HG03354 (cell line): ENCODE measurements at regions not wholly inside any gene's neighbourhood (a gene's known extent, or its start where the extent isn't known, plus 50 kb on each side); places are given as distances from the start of the nearest gene placed in this dataset.

Source experiments
- ATAC-seq: cut with Tn5 transposase; IDR thresholded peaks from one replicate; pipeline ENCODE4 v1.9.1; 2021; ENCODE audit warnings: mild to moderate bottlenecking; ENCODE audit not compliant: unreplicated experiment, poor library complexity, severe bottlenecking

GRCh38 chr10:36650274-36650673 lies 475.1 kb upstream of the ANKRD30A start:
- no peak for ATAC-seq

DNA sequence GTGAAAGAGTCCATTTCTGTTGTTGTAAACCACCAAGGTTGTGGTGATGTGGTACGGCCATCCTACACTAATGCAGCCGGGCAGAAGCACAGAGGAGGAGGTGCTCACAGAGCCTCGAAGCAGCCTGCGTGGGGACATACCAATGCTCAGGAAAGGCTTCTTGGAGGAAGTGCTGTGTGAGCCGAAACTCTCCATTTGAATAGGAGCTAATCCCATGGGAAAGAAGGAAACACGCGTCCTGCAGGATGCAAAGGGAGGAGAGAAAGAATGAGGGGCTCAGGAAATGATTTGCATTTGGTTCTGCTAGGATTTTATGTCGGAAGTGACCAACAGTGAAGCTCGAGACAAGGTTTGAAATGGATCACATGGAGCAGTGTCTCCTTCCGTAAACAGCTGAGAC lies 477.9 kb upstream of the ANKRD30A start:
- ATAC-seq, result no peak

DNA sequence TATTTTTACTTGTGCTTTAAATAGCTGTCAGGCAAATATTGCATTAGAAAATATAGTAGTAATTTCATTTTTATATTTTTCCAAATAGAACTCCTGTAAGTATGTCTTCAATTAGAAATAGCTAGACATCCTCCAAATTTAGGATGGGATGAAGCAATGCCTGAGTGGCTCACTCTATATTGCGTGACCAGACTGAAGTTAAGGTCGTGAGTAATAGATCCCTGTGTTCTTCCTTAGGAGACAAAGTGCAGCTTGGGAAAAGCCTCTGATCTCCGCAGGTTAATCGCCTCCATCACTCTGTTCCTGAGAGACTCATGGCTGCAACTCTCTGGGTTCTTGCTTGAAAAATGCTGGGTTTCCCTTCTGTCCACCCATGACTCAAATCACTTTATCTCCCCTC lies 484.8 kb upstream of the ANKRD30A start:
- no peak for ATAC-seq

- ATAC-seq, result no peak
Measured at GRCh38 chr10:36638462-36639155, 486.8 kb upstream of the ANKRD30A start.

DNA sequence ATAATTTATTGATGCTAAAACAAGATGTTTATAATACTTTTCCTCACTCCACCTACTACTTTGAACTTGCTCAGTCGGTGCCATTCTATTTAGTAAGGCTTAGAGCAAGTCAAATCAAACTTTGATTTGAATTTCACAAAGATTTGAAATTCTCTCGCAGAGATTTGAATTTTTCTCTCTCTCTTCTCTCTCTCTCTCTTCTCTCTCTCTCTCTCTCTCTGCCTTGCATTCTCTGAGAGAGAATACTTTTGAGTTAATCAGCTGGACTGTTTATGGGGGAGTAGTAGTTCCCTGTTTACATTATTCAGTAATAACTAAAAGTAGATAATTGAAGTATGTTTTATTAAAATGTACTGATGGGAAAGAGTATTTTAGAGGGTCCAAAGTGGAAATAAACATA lies 488.5 kb upstream of the ANKRD30A start:
- ATAC-seq, result no peak

GRCh38 chr10:36636285-36636839 lies 489.0 kb upstream of the ANKRD30A start:
- no peak for ATAC-seq

DNA sequence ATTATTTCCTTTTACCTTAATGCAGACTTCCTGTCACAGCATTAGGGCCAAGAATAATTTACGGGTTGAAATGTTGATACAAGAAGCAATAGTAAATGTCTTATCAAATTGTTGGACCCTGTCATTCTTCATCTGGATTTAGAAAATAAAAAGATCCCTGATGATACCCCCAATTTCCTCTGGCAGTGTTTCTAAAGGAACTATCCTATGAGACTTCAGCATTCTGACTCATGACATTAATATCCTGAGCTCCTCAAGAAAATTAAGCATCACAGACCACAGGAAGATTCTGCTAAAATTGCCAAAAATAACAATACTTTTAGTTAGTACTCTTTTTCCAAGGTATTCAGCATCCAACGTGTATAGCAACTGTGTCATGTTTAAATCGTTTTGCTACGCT lies 490.5 kb upstream of the ANKRD30A start:
- no peak for ATAC-seq

- no peak for ATAC-seq
Measured at GRCh38 chr10:36630267-36630666, 495.1 kb upstream of the ANKRD30A start.

DNA sequence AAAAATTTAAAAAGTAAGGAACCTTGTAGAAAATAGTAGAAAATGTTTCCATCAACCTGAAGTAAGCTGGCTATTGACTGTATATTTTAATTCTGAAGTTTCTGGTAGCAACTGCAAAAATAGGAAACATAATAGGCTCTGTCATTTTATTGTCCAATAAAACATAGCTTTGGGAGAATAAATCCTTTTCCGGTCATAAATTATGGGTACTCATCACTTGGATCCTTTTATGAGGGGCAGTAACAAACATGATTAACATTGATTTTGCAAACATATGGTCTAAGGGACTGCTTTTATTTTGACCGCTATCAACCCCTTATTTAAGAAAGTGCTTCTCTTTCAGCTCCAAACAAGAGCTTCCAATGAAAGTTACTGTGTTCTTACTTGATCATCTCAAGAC lies 495.9 kb upstream of the ANKRD30A start:
- no peak for ATAC-seq

DNA sequence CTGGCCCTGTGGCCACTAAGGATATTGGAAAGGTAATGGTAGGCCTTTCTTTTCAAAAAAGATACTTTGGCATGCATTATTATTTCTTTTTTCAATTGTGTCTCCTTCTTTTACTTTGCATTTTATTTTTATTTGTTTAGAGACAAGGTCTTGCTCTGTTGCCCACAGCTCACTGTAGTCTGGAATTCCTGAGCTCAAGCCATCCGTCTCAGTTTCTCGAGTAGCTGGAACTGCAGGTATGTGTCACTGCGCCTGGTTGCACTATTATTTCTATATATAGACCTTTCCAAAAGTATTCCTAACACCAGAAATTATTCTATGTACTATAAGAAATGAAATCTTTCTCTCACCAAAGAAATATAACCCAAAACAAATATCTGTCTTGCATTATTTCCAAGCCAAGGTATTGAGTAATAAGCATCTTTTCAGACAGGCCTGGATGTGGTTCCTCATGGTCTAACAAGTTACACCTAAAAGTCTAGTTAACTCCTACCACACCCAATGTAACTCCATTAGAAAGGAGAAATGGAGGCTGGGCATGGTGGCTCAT lies 500.8 kb upstream of the ANKRD30A start:
- no peak for ATAC-seq

DNA sequence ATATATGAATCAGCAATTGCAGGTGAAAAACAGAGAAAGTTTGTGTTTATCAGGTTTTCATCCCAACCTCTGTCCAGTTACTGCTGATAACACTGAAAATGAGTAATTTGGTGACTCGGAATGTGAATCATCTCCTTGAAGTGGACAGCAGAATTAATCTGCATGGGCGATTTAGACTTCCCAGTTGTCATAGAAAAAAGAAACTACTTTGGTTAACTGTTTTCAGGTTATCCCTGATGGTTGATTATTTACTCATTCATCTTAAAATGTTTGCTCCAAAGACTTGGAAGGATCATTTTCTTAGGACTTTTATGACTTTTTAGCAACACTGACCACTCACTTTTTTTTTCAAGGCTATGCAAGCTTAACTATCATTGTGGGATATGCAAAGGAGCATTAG lies 504.1 kb upstream of the ANKRD30A start:
- no peak for ATAC-seq

- ATAC-seq, result no peak
Measured at GRCh38 chr10:36612436-36612835, 513.0 kb upstream of the ANKRD30A start.

DNA sequence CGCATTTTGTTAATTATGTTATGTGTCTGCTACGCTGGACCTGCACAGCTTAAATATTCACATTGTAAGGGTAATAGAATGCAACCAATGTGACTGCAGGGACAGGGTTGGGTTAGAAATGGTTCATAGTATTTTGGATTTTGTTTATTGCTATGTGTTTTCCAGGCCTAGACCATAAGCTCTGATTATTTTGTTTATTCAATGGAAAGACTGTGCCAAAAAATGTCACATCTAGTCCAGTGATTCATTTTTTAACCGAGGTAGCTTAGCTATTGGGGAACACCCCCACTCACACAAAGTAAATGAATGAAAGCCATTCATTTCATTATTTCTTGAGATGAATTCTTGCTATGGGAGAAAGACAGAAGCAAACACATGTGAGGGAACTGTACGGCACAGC lies 516.5 kb upstream of the ANKRD30A start:
- no peak for ATAC-seq

- ATAC-seq, result no peak
Measured at GRCh38 chr10:36608251-36608650, 517.1 kb upstream of the ANKRD30A start.

DNA sequence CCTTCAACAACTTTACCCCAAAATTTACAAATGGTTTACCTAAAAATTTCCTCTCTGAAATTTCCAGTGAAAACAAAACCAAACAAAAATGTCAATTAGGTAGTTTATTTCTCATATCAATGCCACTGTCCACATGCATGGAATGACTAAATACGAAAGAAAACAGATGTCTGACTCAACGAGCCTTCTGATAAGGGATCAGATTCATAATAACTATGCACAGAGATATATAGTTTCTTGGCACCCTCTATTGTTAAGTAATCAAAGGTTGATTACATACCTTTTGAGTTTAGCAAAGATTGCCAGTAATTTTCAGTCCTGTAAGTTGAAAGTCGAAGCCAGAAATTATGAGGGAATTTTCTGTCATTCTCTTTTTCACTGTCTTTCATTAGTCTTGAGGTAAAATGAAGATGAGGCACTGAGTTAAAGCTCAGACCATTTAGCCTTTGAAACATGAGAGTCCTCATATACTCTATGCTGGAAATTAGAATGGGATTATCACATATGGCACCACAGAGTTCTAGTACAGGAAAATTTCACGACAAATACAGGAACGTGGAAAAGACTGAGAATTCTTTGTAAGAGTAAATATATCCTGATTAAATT lies 519.1 kb upstream of the ANKRD30A start:
- ATAC-seq, result no peak

- no peak for ATAC-seq
Measured at GRCh38 chr10:36604316-36604715, 521.1 kb upstream of the ANKRD30A start.

- ATAC-seq, result no peak
Measured at GRCh38 chr10:36603688-36604087, 521.7 kb upstream of the ANKRD30A start.

- ATAC-seq, result no peak
Measured at GRCh38 chr10:36602374-36602773, 523.0 kb upstream of the ANKRD30A start.

GRCh38 chr10:36597756-36598320 lies 527.6 kb upstream of the ANKRD30A start:
- no peak for ATAC-seq

DNA sequence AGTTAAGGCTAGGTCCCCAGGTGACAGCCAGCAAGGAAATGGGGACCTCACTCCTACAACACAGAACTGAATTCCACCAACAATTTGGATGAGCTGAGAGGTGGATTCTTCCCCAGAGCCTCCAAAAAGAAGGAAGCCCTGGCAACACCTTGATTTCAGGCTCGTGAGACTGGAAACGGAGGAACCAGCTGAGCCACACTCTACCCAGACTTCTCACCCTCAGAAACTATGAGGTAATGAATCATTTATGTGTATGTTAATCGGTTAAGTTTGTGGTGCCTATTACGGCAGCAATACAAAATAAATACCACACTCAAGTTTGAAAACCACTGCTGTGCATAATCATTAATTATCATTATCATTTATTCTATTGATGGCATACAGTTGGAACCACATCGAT lies 532.4 kb upstream of the ANKRD30A start:
- ATAC-seq, result no peak

GRCh38 chr10:36591436-36591835 lies 534.0 kb upstream of the ANKRD30A start:
- ATAC-seq, result no peak
